Mesothelial cell of epicardium (in vitro differentiated cells): ENCODE measurements at regions not wholly inside any gene's neighbourhood (a gene's known extent, or its start where the extent isn't known, plus 50 kb on each side); places are given as distances from the start of the nearest gene placed in this dataset.

ENCODE experiments used
- DNase-seq, 2 experiments: peaks; one replicate each; pipeline ENCODE4 v3.0.0; 2021; ENCODE audit warnings: low spot score in 2 of 2; ENCODE audit not compliant: unreplicated experiment in 2 of 2
- H3K27ac Mint-ChIP-seq: 2 replicates; pipeline ENCODE4 v1.8.0; 2021; ENCODE audit warnings: mixed read lengths
- H3K27me3 Mint-ChIP-seq: 2 replicates; pipeline ENCODE4 v1.8.0; 2021; ENCODE audit warnings: low read depth, mixed read lengths
- H3K36me3 Mint-ChIP-seq: 2 replicates; pipeline ENCODE4 v1.8.0; 2021; ENCODE audit warnings: mixed read lengths
- H3K4me1 Mint-ChIP-seq: 2 replicates; pipeline ENCODE4 v1.8.0; 2021; ENCODE audit warnings: mixed read lengths
- H3K4me3 Mint-ChIP-seq: 2 replicates; pipeline ENCODE4 v1.8.0; 2021; ENCODE audit warnings: mild to moderate bottlenecking, moderate library complexity, mixed read lengths
- H3K9me3 Mint-ChIP-seq: 2 replicates; pipeline ENCODE4 v1.8.0; 2021; ENCODE audit warnings: mixed read lengths
- CTCF ChIP-seq: fragments of 200-600 bp; sonication (generic); IDR thresholded peaks from one replicate; pipeline ENCODE4 v1.5.0; 2021; ENCODE audit warnings: antibody characterized with exemption; ENCODE audit not compliant: unreplicated experiment

GRCh38 chrX:148215726-148216125 lies 234.6 kb downstream of the FMR1NB start:
- no peaks in the 10 kb centered on the region for H3K36me3 Mint-ChIP-seq
- H3K9me3 Mint-ChIP-seq = peaks cover 15% of the 10 kb centered on the region
- H3K27me3 Mint-ChIP-seq = no peaks in the 10 kb centered on the region
- H3K4me3 Mint-ChIP-seq = no peak overlapping the region
- TF ChIP-seq CTCF = no peak
- H3K27ac Mint-ChIP-seq = no peak overlapping the region
- H3K4me1 Mint-ChIP-seq = no peaks in the 10 kb centered on the region
- DNase-seq = no peak

- Mint-ChIP-seq H3K36me3 (no peaks in the 10 kb centered on the region), H3K27me3 (no peaks in the 10 kb centered on the region), H3K4me1 (no peaks in the 10 kb centered on the region), H3K4me3 (no peak overlapping the region), H3K27ac (no peak overlapping the region), H3K9me3 (peaks cover 17% of the 10 kb centered on the region)
- no peak for DNase-seq
- TF ChIP-seq CTCF = no peak
Measured at GRCh38 chrX:148223361-148223760, 242.2 kb downstream of the FMR1NB start.

GRCh38 chrX:148228521-148228920 lies 247.4 kb downstream of the FMR1NB start:
- no peak overlapping the region for H3K27ac Mint-ChIP-seq
- H3K9me3 Mint-ChIP-seq = peaks cover 36% of the 10 kb centered on the region
- H3K4me3 Mint-ChIP-seq = no peak overlapping the region
- no peaks in the 10 kb centered on the region for H3K27me3 Mint-ChIP-seq
- no peaks in the 10 kb centered on the region for H3K36me3 Mint-ChIP-seq
- H3K4me1 Mint-ChIP-seq = no peaks in the 10 kb centered on the region
- no peak for DNase-seq
- no peak for TF ChIP-seq CTCF

DNA sequence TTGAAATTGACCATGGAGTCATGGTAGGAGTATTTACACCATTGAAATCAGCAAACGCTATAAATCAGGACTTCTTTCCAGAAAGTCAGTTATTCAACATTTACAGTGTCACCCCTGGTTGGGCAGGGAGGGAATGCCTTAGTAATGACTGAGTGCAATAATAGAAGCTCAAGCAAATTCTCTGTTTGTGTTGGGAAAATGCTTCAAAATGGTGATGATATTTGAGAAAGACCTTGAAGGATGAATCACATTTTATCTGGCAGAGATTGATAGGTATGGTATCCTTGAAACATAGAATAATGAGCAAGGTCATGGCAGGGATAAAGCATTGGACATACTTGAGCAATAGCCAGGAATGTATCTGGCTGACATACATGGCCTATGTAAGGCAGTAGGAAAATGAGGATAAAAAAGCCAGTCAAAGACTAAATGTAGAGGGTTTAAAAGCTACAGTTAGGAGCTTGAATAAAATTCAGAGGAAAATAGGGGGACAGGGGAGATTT lies 248.7 kb downstream of the FMR1NB start:
- DNase-seq = no peak
- Mint-ChIP-seq H3K27me3 (no peaks in the 10 kb centered on the region), H3K9me3 (peaks cover 48% of the 10 kb centered on the region), H3K4me3 (no peak overlapping the region), H3K36me3 (no peaks in the 10 kb centered on the region), H3K27ac (no peak overlapping the region), H3K4me1 (no peaks in the 10 kb centered on the region)
- no peak for TF ChIP-seq CTCF

DNA sequence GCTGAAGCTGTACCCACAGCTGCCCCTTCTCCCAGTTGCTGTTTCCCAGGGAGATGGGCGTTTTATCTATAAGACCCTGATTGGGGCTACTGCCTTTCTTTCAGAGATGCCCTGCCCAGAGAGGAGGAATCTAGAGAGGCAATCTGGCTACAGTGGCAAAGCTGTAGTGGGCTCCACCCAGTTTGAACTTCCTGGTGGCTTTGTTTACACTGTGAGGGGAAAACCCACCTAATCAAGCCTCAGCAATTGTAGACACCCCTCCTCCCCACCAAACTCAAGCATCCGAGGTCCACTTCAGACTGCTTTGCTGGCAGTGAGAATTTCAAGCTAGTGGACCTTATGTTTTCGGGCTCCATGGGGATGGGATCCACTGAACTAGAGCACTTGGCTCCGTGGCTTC lies 240.4 kb upstream of the AFF2 start:
- H3K4me1 Mint-ChIP-seq = no peaks in the 10 kb centered on the region
- H3K27me3 Mint-ChIP-seq = no peaks in the 10 kb centered on the region
- no peak overlapping the region for H3K4me3 Mint-ChIP-seq
- no peak for DNase-seq
- no peak overlapping the region for H3K27ac Mint-ChIP-seq
- no peak for TF ChIP-seq CTCF
- peaks cover 67% of the 10 kb centered on the region for H3K9me3 Mint-ChIP-seq
- H3K36me3 Mint-ChIP-seq = no peaks in the 10 kb centered on the region

- Mint-ChIP-seq H3K36me3 (no peaks in the 10 kb centered on the region), H3K27ac (no peak overlapping the region), H3K27me3 (no peaks in the 10 kb centered on the region), H3K4me1 (no peaks in the 10 kb centered on the region), H3K9me3 (peaks cover 33% of the 10 kb centered on the region), H3K4me3 (no peak overlapping the region)
- DNase-seq = no peak
- TF ChIP-seq CTCF = no peak
Measured at GRCh38 chrX:148265829-148266228, 234.6 kb upstream of the AFF2 start.
